H9 (cell line): ENCODE measurements at regions not wholly inside any gene's neighbourhood (a gene's known extent, or its start where the extent isn't known, plus 50 kb on each side); places are given as distances from the start of the nearest gene placed in this dataset.

Experiments used
- DNase-seq: peaks from one replicate; pipeline ENCODE4 v3.0.0-alpha.2; 2017
- H2AFZ ChIP-seq: one replicate; pipeline ENCODE4 v1.6.1; 2013; ENCODE audit warnings: mild to moderate bottlenecking, low read length, control low read depth, moderate library complexity
- H2AK5ac ChIP-seq: 2 replicates; pipeline ENCODE4 v1.6.1; 2013; ENCODE audit warnings: low read length, control low read depth, mixed read lengths; ENCODE audit not compliant: insufficient read length
- H2BK120ac ChIP-seq: one replicate; pipeline ENCODE4 v1.6.1; 2013; ENCODE audit warnings: low read depth, mild to moderate bottlenecking, low read length, control low read depth, inconsistent platforms; ENCODE audit not compliant: poor library complexity, severe bottlenecking
- H2BK12ac ChIP-seq: 2 replicates; pipeline ENCODE4 v1.6.1; 2013; ENCODE audit warnings: low read length, control low read depth, mixed read lengths, low read depth; ENCODE audit not compliant: insufficient read length
- H2BK15ac ChIP-seq: 2 replicates; pipeline ENCODE4 v1.6.1; 2013; ENCODE audit warnings: low read depth, low read length, control low read depth
- H2BK20ac ChIP-seq: one replicate; pipeline ENCODE4 v1.6.1; 2013; ENCODE audit warnings: low read depth, mild to moderate bottlenecking, low read length, control low read depth, inconsistent platforms; ENCODE audit not compliant: poor library complexity, severe bottlenecking
- H2BK5ac ChIP-seq: 2 replicates; pipeline ENCODE4 v1.6.1; 2013; ENCODE audit warnings: low read length, control low read depth, mixed read lengths; ENCODE audit not compliant: insufficient read length
- H3K14ac ChIP-seq: 2 replicates; pipeline ENCODE4 v1.6.1; 2013; ENCODE audit warnings: low read length, control low read depth; ENCODE audit not compliant: insufficient read depth
- H3K18ac ChIP-seq: 2 replicates; pipeline ENCODE4 v1.6.1; 2013; ENCODE audit warnings: low read depth, mild to moderate bottlenecking, mixed read lengths, low read length, control low read depth; ENCODE audit not compliant: insufficient read length
- H3K23ac ChIP-seq: 2 replicates; pipeline ENCODE4 v1.6.1; 2013; ENCODE audit warnings: low read length, control low read depth, mixed read lengths, low read depth; ENCODE audit not compliant: insufficient read length
- H3K23me2 ChIP-seq: 2 replicates; pipeline ENCODE4 v1.6.1; 2013; ENCODE audit warnings: low read depth, mild to moderate bottlenecking, mixed read lengths, low read length, control low read depth; ENCODE audit not compliant: insufficient read length, poor library complexity, severe bottlenecking
- H3K27ac ChIP-seq: 2 replicates; pipeline ENCODE4 v1.5.1; 2013; ENCODE audit warnings: low read length, control low read depth, mixed read lengths, low read depth; ENCODE audit not compliant: insufficient read length
- H3K27me3 ChIP-seq: 2 replicates; pipeline ENCODE4 v1.6.1; 2013; ENCODE audit warnings: low read length, control low read depth, inconsistent platforms; ENCODE audit not compliant: insufficient read depth
- H3K4ac ChIP-seq: 2 replicates; pipeline ENCODE4 v1.6.1; 2013; ENCODE audit warnings: low read depth, mild to moderate bottlenecking, control low read depth, inconsistent platforms, low read length, moderate library complexity
- H3K4me1 ChIP-seq: 2 replicates; pipeline ENCODE4 v1.6.1; 2013; ENCODE audit warnings: low read length, control low read depth, inconsistent platforms; ENCODE audit not compliant: insufficient read depth
- H3K4me2 ChIP-seq: 2 replicates; pipeline ENCODE4 v1.6.1; 2013; ENCODE audit warnings: low read length, control low read depth, mixed read lengths; ENCODE audit not compliant: insufficient read length, insufficient read depth
- H3K56ac ChIP-seq: 2 replicates; pipeline ENCODE4 v1.6.1; 2013; ENCODE audit warnings: low read depth, mild to moderate bottlenecking, mixed read lengths, low read length, control low read depth; ENCODE audit not compliant: insufficient read length
- H3K79me1 ChIP-seq: 2 replicates; pipeline ENCODE4 v1.6.1; 2013; ENCODE audit warnings: low read depth, mild to moderate bottlenecking, moderate library complexity, low read length, control low read depth, inconsistent platforms; ENCODE audit not compliant: insufficient read depth, poor library complexity, severe bottlenecking
- H3K79me2 ChIP-seq: 2 replicates; pipeline ENCODE4 v1.6.1; 2013; ENCODE audit warnings: low read length, control low read depth, inconsistent platforms; ENCODE audit not compliant: insufficient read depth
- H3K9ac ChIP-seq: 2 replicates; pipeline ENCODE4 v1.6.1; 2013; ENCODE audit warnings: low read length, control low read depth, mixed read lengths; ENCODE audit not compliant: insufficient read length; ENCODE audit errors: extremely low read depth
- H3K9me3 ChIP-seq: one replicate; pipeline ENCODE4 v1.6.1; 2013; ENCODE audit warnings: low read depth, low read length, inconsistent platforms; ENCODE audit not compliant: control insufficient read depth
- H3T11ph ChIP-seq: one replicate; pipeline ENCODE4 v1.6.1; 2013; ENCODE audit warnings: mild to moderate bottlenecking, low read length, control low read depth, inconsistent platforms
- H4K20me1 ChIP-seq: one replicate; pipeline ENCODE4 v1.6.1; 2013; ENCODE audit not compliant: control insufficient read depth, insufficient read length, insufficient read depth
- H4K5ac ChIP-seq: 2 replicates; pipeline ENCODE4 v1.6.1; 2013; ENCODE audit warnings: low read depth, mild to moderate bottlenecking, mixed read lengths, low read length, control low read depth; ENCODE audit not compliant: insufficient read length
- H4K8ac ChIP-seq: replicated peaks from 2 replicates; pipeline ENCODE4 v1.6.1; 2013; ENCODE audit warnings: low read length, control low read depth, mixed read lengths, low read depth; ENCODE audit not compliant: insufficient read length
- H4K91ac ChIP-seq: 2 replicates; pipeline ENCODE4 v1.6.1; 2013; ENCODE audit warnings: low read depth, mild to moderate bottlenecking, moderate library complexity, mixed read lengths, low read length, control low read depth; ENCODE audit not compliant: insufficient read length
- H3K27ac Mint-ChIP-seq, 3 experiments: 2 replicates in 2 of 3; 3 replicates in 1 of 3; pipeline ENCODE4 v1.8.0; 2020 to 2021; ENCODE audit warnings: mixed read lengths in 3 of 3, mild to moderate bottlenecking in 1 of 3, moderate library complexity in 1 of 3
- H3K27me3 Mint-ChIP-seq: 2 replicates; pipeline ENCODE4 v1.8.0; 2021; ENCODE audit warnings: low read depth, mild to moderate bottlenecking, moderate library complexity, mixed read lengths
- H3K36me3 Mint-ChIP-seq, 3 experiments: 2 replicates in 2 of 3; 3 replicates in 1 of 3; pipeline ENCODE4 v1.8.0; 2020 to 2021; ENCODE audit warnings: low read depth in 3 of 3, mixed read lengths in 3 of 3; ENCODE audit not compliant: insufficient read depth in 1 of 3
- H3K4me1 Mint-ChIP-seq, 2 experiments: 2 replicates each; pipeline ENCODE4 v1.8.0; 2020; ENCODE audit warnings: mixed read lengths in 2 of 2
- H3K4me3 Mint-ChIP-seq, 2 experiments: 2 replicates in 1 of 2; 3 replicates in 1 of 2; pipeline ENCODE4 v1.8.0; 2020 to 2021; ENCODE audit warnings: mild to moderate bottlenecking in 2 of 2, mixed read lengths in 2 of 2, moderate library complexity in 1 of 2
- H3K9me3 Mint-ChIP-seq, 2 experiments: 2 replicates in 1 of 2; 3 replicates in 1 of 2; pipeline ENCODE4 v1.8.0; 2020; ENCODE audit warnings: mild to moderate bottlenecking in 2 of 2, mixed read lengths in 2 of 2, moderate library complexity in 1 of 2
- WGBS: extraction: QIAGEN DNeasy Blood & Tissue Kit; methylation state at CpG from one replicate; pipeline ENCODE4 v1.1.7; 2013; ENCODE audit warnings: missing lambda C conversion rate, low lambda C conversion rate, mixed read lengths; ENCODE audit not compliant: insufficient read length; ENCODE audit errors: extremely low coverage; 5-methylcytosine and 5-hydroxymethylcytosine counted together
- TF ChIP-seq, protein P1 (sequence below): fragments of 200-600 bp; sonication (generic); conservative IDR thresholded peaks from 3 replicates; pipeline ENCODE4 v1.8.0; 2021; ENCODE audit warnings: antibody characterized with exemption, mild to moderate bottlenecking

DNA sequence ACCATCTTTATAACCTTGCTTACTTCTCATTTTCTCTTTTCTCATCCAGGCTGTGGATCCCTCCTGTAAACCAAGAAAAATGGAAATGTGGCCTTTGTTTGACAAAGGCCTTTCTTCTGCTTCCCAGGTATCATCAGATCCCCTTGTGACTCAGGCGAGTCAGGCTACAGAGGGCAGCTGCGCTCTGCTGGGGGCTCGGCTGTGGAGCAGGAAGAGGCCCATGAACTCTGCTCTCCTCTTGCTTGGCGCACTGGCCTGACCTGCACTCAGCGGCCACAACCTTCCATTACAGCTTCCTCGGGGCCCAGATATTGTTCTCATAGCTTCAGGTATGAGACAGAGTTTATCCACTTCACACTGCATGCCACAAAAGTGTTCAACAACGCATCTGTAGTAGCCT, 457.6 kb upstream of the COBL start:
- no peak overlapping the region for H2BK120ac ChIP-seq
- no peaks in the 10 kb centered on the region for H4K20me1 ChIP-seq
- Mint-ChIP-seq H3K27me3 (no peaks in the 10 kb centered on the region), H3K27ac (peak overlapping the region in 2 of 3 experiments; percentile 69 to 79; a peak in 4 of 7 replicates), H3K4me3 (no peak overlapping the region), H3K9me3 (no peaks in the 10 kb centered on the region), H3K36me3 (no peaks in the 10 kb centered on the region), H3K4me1 (peaks cover 21 to 23% of the 10 kb centered on the region in 2 experiments)
- no peaks in the 10 kb centered on the region for H3K23me2 ChIP-seq
- H3K9ac ChIP-seq = no peak overlapping the region
- H3K4me1 ChIP-seq = peaks cover 6% of the 10 kb centered on the region
- no peak overlapping the region for H2AFZ ChIP-seq
- no peaks in the 10 kb centered on the region for H3K9me3 ChIP-seq
- no peak overlapping the region for H4K91ac ChIP-seq
- H2BK20ac ChIP-seq = no peak overlapping the region
- TF ChIP-seq, protein P1, sequence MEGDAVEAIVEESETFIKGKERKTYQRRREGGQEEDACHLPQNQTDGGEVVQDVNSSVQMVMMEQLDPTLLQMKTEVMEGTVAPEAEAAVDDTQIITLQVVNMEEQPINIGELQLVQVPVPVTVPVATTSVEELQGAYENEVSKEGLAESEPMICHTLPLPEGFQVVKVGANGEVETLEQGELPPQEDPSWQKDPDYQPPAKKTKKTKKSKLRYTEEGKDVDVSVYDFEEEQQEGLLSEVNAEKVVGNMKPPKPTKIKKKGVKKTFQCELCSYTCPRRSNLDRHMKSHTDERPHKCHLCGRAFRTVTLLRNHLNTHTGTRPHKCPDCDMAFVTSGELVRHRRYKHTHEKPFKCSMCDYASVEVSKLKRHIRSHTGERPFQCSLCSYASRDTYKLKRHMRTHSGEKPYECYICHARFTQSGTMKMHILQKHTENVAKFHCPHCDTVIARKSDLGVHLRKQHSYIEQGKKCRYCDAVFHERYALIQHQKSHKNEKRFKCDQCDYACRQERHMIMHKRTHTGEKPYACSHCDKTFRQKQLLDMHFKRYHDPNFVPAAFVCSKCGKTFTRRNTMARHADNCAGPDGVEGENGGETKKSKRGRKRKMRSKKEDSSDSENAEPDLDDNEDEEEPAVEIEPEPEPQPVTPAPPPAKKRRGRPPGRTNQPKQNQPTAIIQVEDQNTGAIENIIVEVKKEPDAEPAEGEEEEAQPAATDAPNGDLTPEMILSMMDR = peak; percentile 18; the same call in 1 of the 3 replicates
- H3K56ac ChIP-seq = no peak overlapping the region
- DNase-seq = peak; percentile 73
- H3K23ac ChIP-seq = no peak overlapping the region
- no peak overlapping the region for H3K14ac ChIP-seq
- H3K79me2 ChIP-seq = no peaks in the 10 kb centered on the region
- H3K18ac ChIP-seq = no peak overlapping the region
- H3K4ac ChIP-seq = no peak overlapping the region
- no peak overlapping the region for H3K4me2 ChIP-seq
- no peak overlapping the region for H3T11ph ChIP-seq
- H2BK5ac ChIP-seq = no peak overlapping the region
- WGBS = no CpG with 5 or more reads among the region's 7 CpGs
- H3K27ac ChIP-seq = no peak overlapping the region
- no peaks in the 10 kb centered on the region for H3K79me1 ChIP-seq
- no peak overlapping the region for H4K8ac ChIP-seq
- H2AK5ac ChIP-seq = no peak overlapping the region
- no peak overlapping the region for H4K5ac ChIP-seq
- no peak overlapping the region for H2BK12ac ChIP-seq
- H2BK15ac ChIP-seq = no peak overlapping the region
- H3K27me3 ChIP-seq = no peaks in the 10 kb centered on the region
